NCI-H2196 treated with DMSO at 0.1 percent for 48 hours (cell line): ENCODE measurements at regions not wholly inside any gene's neighbourhood (a gene's known extent, or its start where the extent isn't known, plus 50 kb on each side); places are given as distances from the start of the nearest gene placed in this dataset.

Experiments used
- DNase-seq: peaks from one replicate; lab custom pipeline; 2025; ENCODE audit not compliant: unreplicated experiment; lab: John Stamatoyannopoulos, UW

- no peak for DNase-seq
Observed at GRCh38 chr2:145124085-145124484, 604.2 kb upstream of the ZEB2 start.

- DNase-seq, result no peak
Observed at GRCh38 chr2:145123606-145124005, 603.7 kb upstream of the ZEB2 start.

GRCh38 chr2:145119225-145119624, 599.3 kb upstream of the ZEB2 start:
- no peak for DNase-seq

- DNase-seq, result no peak
Observed at GRCh38 chr2:145116834-145117725, 597.2 kb upstream of the ZEB2 start.

- no peak for DNase-seq
Observed at GRCh38 chr2:145116056-145116455, 596.1 kb upstream of the ZEB2 start.

- DNase-seq, result no peak
Observed at GRCh38 chr2:145114726-145115125, 594.8 kb upstream of the ZEB2 start.

- no peak for DNase-seq
Observed at GRCh38 chr2:145112467-145112866, 592.5 kb upstream of the ZEB2 start.

- DNase-seq, result no peak
Observed at GRCh38 chr2:145110668-145111356, 590.9 kb upstream of the ZEB2 start.

GRCh38 chr2:145108959-145109710, 589.2 kb upstream of the ZEB2 start:
- DNase-seq, result no peak

- no peak for DNase-seq
Observed at GRCh38 chr2:145108361-145108778, 588.5 kb upstream of the ZEB2 start.

- DNase-seq, result no peak
Observed at GRCh38 chr2:145106293-145106692, 586.4 kb upstream of the ZEB2 start.

GRCh38 chr2:145102706-145103105, 582.8 kb upstream of the ZEB2 start:
- DNase-seq, result no peak

- no peak for DNase-seq
Observed at GRCh38 chr2:145100301-145100700, 580.4 kb upstream of the ZEB2 start.

GRCh38 chr2:145096582-145096981, 576.7 kb upstream of the ZEB2 start:
- DNase-seq, result no peak

GRCh38 chr2:145095641-145096435, 575.9 kb upstream of the ZEB2 start:
- no peak for DNase-seq

- no peak for DNase-seq
Observed at GRCh38 chr2:145094370-145094769, 574.5 kb upstream of the ZEB2 start.

- DNase-seq, result no peak
Observed at GRCh38 chr2:145091967-145092366, 572.0 kb upstream of the ZEB2 start.

- no peak for DNase-seq
Observed at GRCh38 chr2:145090841-145091761, 571.2 kb upstream of the ZEB2 start.

- no peak for DNase-seq
Observed at GRCh38 chr2:145088756-145089155, 568.8 kb upstream of the ZEB2 start.

GRCh38 chr2:145086910-145087309, 567.0 kb upstream of the ZEB2 start:
- no peak for DNase-seq
